Endothelial cell of umbilical vein (primary cell): ENCODE measurements at regions not wholly inside any gene's neighbourhood (a gene's known extent, or its start where the extent isn't known, plus 50 kb on each side); places are given as distances from the start of the nearest gene placed in this dataset.

Source experiments
- JUN ChIP-seq: IDR thresholded peaks from 2 replicates; pipeline ENCODE4 v1.6.1; 2011; ENCODE audit warnings: borderline replicate concordance, low read depth; ENCODE audit not compliant: insufficient read length, insufficient read depth
- POLR2A ChIP-seq: IDR thresholded peaks from 2 replicates; pipeline ENCODE4 v1.6.1; 2012; ENCODE audit warnings: low read depth, mild to moderate bottlenecking, control low read depth, low read length
- POLR2AphosphoS5 ChIP-seq: IDR thresholded peaks from 2 replicates; pipeline ENCODE4 v1.6.1; 2012; ENCODE audit warnings: low read depth, mild to moderate bottlenecking, control low read depth, low read length, moderate library complexity; ENCODE audit not compliant: insufficient read depth
- TF ChIP-seq, protein P1 (sequence below), 2 donors: IDR thresholded peaks; 1 replicate in 1 of 2; 2 replicates in 1 of 2; pipeline ENCODE4 v1.5.1; 2011; ENCODE audit warnings: low read length in 2 of 2, mild to moderate bottlenecking in 2 of 2, moderate library complexity in 2 of 2, control low read depth in 1 of 2, inconsistent platforms in 1 of 2, low read depth in 1 of 2; ENCODE audit not compliant: insufficient read depth in 1 of 2; ENCODE audit errors: extremely low read depth in 1 of 2

DNA sequence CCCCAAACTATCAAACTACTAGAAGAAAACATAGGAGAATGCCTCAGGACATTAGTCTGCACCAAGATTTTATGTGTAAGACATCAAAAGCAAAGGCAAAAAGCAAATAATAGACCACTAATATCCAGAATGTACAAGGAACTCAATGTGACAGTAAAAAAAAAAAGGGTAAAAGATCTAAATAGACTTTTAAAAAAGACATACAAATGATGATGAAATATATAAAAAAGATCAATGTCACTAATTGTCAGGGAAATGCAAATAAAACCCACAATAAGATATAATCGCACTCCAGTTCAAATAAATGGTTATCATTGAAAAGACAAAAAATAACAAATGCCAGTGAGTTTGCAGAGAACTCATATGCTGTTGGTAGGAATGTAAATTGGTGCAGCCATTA lies 118.3 kb upstream of the DUSP22 start:
- TF ChIP-seq, protein P1, sequence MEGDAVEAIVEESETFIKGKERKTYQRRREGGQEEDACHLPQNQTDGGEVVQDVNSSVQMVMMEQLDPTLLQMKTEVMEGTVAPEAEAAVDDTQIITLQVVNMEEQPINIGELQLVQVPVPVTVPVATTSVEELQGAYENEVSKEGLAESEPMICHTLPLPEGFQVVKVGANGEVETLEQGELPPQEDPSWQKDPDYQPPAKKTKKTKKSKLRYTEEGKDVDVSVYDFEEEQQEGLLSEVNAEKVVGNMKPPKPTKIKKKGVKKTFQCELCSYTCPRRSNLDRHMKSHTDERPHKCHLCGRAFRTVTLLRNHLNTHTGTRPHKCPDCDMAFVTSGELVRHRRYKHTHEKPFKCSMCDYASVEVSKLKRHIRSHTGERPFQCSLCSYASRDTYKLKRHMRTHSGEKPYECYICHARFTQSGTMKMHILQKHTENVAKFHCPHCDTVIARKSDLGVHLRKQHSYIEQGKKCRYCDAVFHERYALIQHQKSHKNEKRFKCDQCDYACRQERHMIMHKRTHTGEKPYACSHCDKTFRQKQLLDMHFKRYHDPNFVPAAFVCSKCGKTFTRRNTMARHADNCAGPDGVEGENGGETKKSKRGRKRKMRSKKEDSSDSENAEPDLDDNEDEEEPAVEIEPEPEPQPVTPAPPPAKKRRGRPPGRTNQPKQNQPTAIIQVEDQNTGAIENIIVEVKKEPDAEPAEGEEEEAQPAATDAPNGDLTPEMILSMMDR (IDR thresholded peaks at IDR 0.05; ENCODE audit: extremely low read depth in 1 of 2, insufficient read depth in 1 of 2, low read depth in 1 of 2, low read length in 2 of 2) = no peak
- no peak for TF ChIP-seq JUN
- no peak for TF ChIP-seq POLR2A
- TF ChIP-seq POLR2AphosphoS5 = no peak
